Right lobe of liver (tissue), 6 donors: ENCODE measurements at regions not wholly inside any gene's neighbourhood (a gene's known extent, or its start where the extent isn't known, plus 50 kb on each side); places are given as distances from the start of the nearest gene placed in this dataset.

ENCODE experiments used
- ATAC-seq, 4 donors: fragments of 200-7000 bp; cut with Tn5 transposase; one replicate each; pipeline ENCODE4 v1.9.1; 2020; ENCODE audit warnings: mild to moderate bottlenecking in 4 of 4, moderate library complexity in 4 of 4
- DNase-seq, 3 donors: peaks; one replicate each; pipeline ENCODE4 v3.0.0-alpha.2; 2020
- H3K27ac ChIP-seq, 3 donors: fragments of 200-600 bp; one replicate each; pipeline ENCODE4 v1.8.0; 2022
- H3K27me3 ChIP-seq, 2 donors: fragments of 200-600 bp; one replicate each; pipeline ENCODE4 v1.8.0; 2022
- H3K36me3 ChIP-seq, 4 donors: fragments of 200-600 bp; sonication (generic) in 1 of 4; one replicate each; pipeline versions ENCODE4 v1.5.1 to v1.8.0; 2017 to 2022; ENCODE audit warnings: control low read depth in 1 of 4
- H3K4me1 ChIP-seq, 4 donors: fragments of 200-600 bp; sonication (generic) in 1 of 4; one replicate each; pipeline versions ENCODE4 v1.5.1 to v1.8.0; 2017 to 2022; ENCODE audit warnings: control low read depth in 1 of 4
- H3K4me3 ChIP-seq, 3 donors: fragments of 200-600 bp; one replicate each; pipeline ENCODE4 v1.8.0; 2022
- H3K9me3 ChIP-seq, 4 donors: fragments of 200-600 bp; sonication (generic) in 1 of 4; one replicate each; pipeline versions ENCODE4 v1.5.1 to v1.8.0; 2017 to 2022; ENCODE audit warnings: control low read depth in 1 of 4
- POLR2A ChIP-seq: fragments of 450-650 bp; IDR thresholded peaks from one replicate; pipeline ENCODE4 v1.6.1; 2017; ENCODE audit warnings: antibody characterized with exemption, mild to moderate bottlenecking
- WGBS: methylation state at CpG from one replicate; pipeline ENCODE4 v1.1.6; 2018; ENCODE audit warnings: low coverage, low lambda C conversion rate; ENCODE audit not compliant: insufficient coverage; ENCODE audit errors: missing lambda C conversion rate; 5-methylcytosine and 5-hydroxymethylcytosine counted together
- intact Hi-C, 2 donors: fragments of 100-400 bp; cut with DNase I; formaldehyde crosslinking; loops; one replicate each; pipeline versions ENCODE4 v1.11.2 to v1.14.1; 2022
- TF ChIP-seq, protein P1 (sequence below), 4 donors: fragments of 200-600 bp in 3 of 4; fragments of 450-650 bp in 1 of 4; IDR thresholded peaks; one replicate each; pipeline versions ENCODE4 v1.5.1 to v1.8.0; 2016 to 2022; ENCODE audit warnings: antibody characterized with exemption in 4 of 4, mild to moderate bottlenecking in 2 of 4
- donor health status: DM: no; HTN: yes; CAD: no.
- donor health status: DM: no; HTN: no; CAD: no.
- donor health status: DM: no; HTN: no; CAD: no.
- donor health status: DM: no; HTN: yes; CAD: no.
- donor health status: DM: no; HTN: yes; CAD: no.

DNA sequence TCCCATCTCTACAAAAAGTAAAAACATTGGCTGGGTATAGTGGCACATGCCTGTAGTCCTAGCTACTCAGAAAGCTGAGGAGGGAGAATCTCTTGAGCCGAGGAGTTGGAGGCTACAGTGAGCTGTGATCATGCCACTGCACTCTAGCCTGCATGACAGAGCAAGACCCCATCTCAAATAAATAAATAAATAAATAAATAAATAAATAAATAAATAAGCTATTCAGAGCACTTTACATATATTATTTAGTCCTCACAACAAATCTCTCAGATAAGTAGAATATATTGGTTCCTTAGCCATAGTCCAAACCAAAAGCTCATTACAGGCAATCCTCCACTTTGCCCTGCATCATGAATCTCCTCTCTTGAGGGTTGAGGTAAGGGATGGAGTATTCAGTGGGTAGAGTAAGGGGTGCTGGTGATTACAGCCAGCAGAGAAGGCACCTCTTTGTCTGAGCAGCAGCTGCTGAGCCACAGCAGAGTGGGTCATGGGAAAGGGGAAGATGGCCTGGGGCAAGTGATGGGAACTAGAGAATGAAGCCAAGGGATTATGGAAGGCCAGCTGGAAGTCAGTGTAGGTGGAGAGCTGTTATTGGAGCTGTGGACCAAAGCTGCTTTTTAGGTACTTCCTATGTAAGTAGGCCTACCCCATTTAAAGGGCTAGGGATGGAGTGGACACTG, 115.5 kb upstream of the ZNF644 start:
- Histone ChIP-seq H3K36me3 (no peaks in the 10 kb centered on the region), H3K9me3 (no peaks in the 10 kb centered on the region), H3K27ac (no peak overlapping the region), H3K4me3 (no peak overlapping the region), H3K4me1 (no peaks in the 10 kb centered on the region), H3K27me3 (no peaks in the 10 kb centered on the region)
- intact Hi-C loops, result no loop called here
- DNase-seq (no peak), ATAC-seq (no peak)
- WGBS, result 83% methylated on average over 1 of the region's 1 CpG
- TF ChIP-seq, protein P1, sequence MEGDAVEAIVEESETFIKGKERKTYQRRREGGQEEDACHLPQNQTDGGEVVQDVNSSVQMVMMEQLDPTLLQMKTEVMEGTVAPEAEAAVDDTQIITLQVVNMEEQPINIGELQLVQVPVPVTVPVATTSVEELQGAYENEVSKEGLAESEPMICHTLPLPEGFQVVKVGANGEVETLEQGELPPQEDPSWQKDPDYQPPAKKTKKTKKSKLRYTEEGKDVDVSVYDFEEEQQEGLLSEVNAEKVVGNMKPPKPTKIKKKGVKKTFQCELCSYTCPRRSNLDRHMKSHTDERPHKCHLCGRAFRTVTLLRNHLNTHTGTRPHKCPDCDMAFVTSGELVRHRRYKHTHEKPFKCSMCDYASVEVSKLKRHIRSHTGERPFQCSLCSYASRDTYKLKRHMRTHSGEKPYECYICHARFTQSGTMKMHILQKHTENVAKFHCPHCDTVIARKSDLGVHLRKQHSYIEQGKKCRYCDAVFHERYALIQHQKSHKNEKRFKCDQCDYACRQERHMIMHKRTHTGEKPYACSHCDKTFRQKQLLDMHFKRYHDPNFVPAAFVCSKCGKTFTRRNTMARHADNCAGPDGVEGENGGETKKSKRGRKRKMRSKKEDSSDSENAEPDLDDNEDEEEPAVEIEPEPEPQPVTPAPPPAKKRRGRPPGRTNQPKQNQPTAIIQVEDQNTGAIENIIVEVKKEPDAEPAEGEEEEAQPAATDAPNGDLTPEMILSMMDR (IDR thresholded peaks at IDR 0.05), result no peak
- TF ChIP-seq POLR2A, result no peak

DNA sequence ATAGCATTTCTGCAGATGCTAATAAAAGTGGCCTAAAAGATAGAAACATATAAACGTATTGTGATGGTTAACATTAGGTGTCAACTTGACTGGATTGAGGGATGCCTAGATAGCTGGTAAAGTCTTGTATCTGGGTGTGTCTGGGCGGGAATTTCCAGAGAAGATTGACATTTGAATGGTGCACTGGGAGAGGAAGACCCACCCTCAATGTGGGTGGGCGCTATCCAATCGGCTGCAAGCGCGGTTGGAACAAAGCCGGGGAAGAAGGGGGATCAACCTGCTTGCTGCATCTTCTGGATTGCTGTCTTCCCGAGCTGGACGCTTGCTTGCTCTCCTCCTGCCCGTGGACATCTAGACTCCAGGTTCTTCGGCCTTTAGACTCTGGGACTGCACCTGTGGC, 114.0 kb upstream of the ZNF644 start:
- Histone ChIP-seq H3K9me3 (no peaks in the 10 kb centered on the region), H3K27ac (no peak overlapping the region), H3K36me3 (no peaks in the 10 kb centered on the region), H3K4me1 (no peaks in the 10 kb centered on the region), H3K27me3 (no peaks in the 10 kb centered on the region), H3K4me3 (no peak overlapping the region)
- DNase-seq, result no peak
- no peak for ATAC-seq
- WGBS, result 94% methylated on average over 2 of the region's 11 CpGs
- intact Hi-C loops, result no loop called here
- TF ChIP-seq, protein P1 (IDR thresholded peaks at IDR 0.05), result no peak
- no peak for TF ChIP-seq POLR2A

DNA sequence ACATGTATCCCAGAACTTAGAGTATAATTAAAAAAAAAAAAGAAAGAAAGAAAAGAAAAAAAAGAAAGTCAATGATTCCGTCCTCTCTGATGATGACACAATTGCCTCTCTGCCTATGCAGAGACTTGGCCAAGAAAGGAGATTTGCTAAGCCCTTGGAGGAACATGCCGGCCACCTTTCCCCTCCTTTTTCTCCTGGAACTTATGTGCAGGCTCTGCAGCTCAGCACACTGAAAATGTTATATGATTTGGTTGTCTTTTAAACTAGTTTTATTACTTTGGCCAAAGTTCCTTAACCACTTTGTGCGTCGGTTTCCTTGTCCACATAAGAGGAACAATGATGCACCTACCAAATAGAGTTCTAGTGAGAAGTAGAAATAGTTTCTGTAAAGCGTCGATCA, 111.4 kb upstream of the ZNF644 start:
- Histone ChIP-seq H3K4me1 (peaks cover 0 to 16% (median 0%) of the 10 kb centered on the region in 4 donors), H3K27ac (no peak overlapping the region), H3K36me3 (no peaks in the 10 kb centered on the region), H3K4me3 (no peak overlapping the region), H3K9me3 (no peaks in the 10 kb centered on the region), H3K27me3 (no peaks in the 10 kb centered on the region)
- ATAC-seq, result no peak
- TF ChIP-seq POLR2A, result no peak
- TF ChIP-seq, protein P1 (IDR thresholded peaks at IDR 0.05), result no peak
- WGBS, result 83% methylated on average over 6 of the region's 6 CpGs
- DNase-seq, result no peak
- intact Hi-C loops, result no loop called here

DNA sequence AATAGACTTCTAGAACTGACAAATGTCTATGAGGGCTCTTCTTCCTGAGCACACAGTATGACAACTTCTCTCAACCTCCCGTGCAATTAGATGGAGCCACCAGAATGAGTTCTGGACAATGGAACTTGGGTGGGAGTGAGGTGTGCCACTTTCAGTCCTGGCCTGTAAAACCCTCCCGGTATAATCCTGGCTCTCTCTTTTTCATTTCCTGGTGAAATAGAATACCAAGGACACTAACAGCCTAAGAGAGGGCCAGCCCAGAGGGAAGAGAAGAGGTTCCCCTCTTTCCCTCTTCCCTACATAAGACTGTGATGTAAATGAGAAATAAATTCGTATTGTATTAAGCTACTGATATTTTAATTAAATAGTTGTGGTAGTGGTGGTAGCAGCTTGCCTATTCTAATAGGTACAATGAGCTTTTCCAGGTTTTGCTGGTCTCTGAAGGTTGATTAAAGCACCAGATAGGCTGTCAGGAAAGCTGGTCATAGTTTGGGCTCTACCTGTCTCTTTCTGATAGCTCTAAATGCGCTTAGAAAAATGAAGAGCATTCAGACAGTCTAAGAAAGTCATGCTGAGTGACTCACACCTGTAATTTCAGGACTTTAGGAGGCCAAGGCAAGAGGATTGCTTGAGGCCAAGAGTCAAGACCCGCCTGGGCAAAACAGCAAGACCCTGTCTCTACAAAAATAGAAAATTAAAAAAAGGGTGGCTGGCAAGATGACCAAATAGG, 108.6 kb upstream of the ZNF644 start:
- Histone ChIP-seq H3K9me3 (no peaks in the 10 kb centered on the region), H3K27ac (peak overlapping the region in 2 of 3 donors; percentile 48 to 71), H3K4me3 (peak overlapping the region in 1 of 3 donors; percentile 8), H3K36me3 (no peaks in the 10 kb centered on the region), H3K4me1 (peaks cover 0 to 16% (median 0%) of the 10 kb centered on the region in 4 donors), H3K27me3 (no peaks in the 10 kb centered on the region)
- WGBS, result 71% methylated on average over 5 of the region's 5 CpGs
- DNase-seq (no peak), ATAC-seq (peak in 3 of 4 donors; percentile 5 to 55 (median 19))
- TF ChIP-seq, protein P1 (IDR thresholded peaks at IDR 0.05), result no peak
- no peak for TF ChIP-seq POLR2A
- intact Hi-C loops, result no loop called here
